ENCODE measurements at regions not wholly inside any gene's neighbourhood (a gene's known extent, or its start where the extent isn't known, plus 50 kb on each side); places are given as distances from the start of the nearest gene placed in this dataset.
"Not testable (repeated sequence)": the region's sequence is repeated elsewhere in the genome, so short reads cannot be mapped to it uniquely, and the experiment has no call there.

DNA sequence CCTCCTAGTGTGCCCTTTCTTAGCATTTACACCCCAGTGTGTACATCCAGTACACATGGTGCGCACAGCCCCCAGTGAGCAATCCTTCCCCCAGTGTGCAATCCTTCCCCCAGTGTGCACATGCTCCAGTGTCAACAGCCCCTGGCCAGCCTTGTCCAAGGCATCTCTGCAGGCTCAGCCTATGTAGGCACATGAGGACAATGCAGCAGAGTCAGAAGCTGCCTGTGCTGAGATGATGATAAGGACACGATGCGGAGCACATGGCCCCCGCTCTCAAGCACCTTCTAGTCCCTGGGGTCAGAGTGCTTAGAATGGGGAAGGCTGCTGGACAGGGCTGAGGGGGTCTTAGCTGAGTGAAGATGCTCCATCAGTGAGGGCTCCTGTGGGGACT is 69.8 kb downstream of the GADD45G start:
- DNase-seq = no peak

DNA sequence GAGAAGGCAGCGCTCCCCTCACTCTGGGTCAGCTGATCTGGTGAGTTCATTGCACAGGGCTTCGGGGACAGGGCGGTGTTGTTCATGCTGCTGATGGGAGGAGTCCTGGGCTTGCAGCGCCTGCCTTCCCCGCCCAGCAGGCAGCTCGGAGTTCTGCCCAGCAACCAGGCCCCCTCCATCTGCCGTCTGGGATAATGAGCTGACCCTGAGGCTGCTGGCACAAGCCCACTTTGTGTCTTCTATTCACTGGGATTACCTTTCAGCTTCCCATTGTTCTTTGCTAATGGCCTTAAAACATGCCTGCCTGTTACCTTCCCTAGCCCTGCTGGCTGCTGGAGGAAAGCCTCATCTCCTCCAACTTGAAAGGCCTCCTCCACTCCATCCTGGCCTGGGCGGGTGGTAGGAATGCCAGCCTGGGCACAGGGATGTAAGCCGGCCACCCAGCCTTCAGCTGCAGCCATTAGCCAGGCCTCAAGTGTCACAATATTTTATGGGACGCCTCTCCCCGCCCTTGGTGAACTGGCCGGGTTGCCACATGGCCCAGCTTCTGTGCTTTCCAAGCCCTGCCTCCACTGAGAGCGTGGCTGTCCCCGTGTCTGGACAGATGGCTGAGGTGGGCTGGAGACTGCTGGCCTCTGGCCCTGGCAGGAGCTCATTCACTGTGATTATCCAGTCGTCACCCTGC is 70.4 kb downstream of the GADD45G start:
- no peak for DNase-seq

DNA sequence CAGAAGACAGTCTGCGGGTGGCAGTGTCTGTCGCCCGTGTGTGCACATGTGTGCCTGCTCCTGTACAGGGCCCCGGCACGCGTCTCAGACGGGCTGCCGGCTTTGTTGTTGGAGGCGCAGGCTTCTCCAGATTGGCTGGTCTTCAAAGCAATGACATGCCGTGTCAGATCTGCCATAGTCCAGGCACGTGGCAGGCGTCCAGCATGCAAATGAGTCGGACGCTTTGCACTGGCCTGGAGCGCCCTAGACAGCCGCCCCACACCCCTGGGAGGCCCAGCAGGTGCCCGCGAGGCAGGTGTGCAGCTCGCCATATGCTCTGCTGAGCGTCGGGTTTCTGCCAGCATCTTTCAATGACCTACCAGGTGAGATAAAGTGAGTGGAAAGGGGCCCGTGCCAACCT is 71.5 kb downstream of the GADD45G start:
- no peak for DNase-seq

DNA sequence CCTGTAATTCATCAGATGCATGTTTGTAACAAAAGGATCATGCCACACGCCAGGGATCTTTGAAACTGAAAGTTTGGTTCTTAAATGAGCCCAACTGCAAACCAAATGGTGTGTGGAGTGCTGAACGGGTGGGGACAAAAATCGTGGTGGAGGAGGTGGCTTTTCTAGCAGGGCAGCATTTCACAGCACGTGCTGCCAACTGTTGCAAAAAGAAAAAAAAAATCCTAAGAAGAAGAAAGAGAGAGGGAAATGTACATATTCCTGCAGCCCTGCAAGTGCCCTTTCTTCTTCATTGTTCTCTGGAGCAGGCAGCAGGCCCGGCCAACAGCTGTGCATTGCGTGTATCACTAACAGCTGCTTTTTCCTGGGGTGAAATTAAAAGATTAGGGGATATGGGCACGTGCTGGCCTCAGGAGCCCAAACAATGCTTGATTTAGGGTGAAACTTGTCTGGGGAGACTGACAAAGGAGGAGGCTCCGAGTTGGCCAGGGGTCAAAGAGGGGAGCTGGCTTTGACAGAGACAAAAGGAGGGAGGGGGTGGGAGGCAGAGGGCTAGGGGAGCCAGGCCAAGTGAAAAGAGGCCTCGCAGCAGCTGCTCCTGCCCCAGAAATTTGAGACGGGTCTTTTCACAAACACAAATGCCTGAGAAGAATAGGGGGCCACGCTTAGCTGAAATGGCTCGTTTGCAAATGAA is 73.0 kb downstream of the GADD45G start:
- no peak for DNase-seq

DNA sequence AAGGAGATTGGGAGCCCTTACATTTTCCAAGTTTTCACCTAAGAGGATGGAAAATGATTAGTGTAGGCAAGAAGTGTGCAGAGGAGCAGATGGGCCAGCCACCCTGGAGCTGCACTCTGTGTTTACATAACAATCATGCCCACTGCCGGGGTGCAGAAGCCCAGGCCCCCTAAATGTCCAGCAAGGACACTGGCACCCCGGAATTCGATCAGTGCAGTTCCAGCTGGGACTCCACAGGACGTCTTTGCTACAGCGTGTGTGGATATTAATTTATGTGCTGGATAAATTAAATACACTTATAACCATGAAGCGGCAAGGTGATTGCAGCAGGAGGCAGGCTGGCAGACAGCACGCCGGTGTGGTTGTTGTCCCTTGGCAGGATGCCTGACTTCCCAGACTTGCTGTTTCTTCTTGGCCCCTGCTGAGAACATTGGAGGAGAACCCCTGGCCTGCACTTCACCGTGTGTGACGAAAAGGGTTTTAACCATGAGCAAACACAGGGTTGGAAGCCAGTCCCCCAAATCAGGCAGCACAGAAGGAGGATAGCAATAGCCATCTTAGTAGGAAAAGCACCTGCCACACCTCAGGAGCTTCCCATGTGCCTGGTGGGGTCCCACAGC is 73.7 kb downstream of the GADD45G start:
- no peak for DNase-seq

DNA sequence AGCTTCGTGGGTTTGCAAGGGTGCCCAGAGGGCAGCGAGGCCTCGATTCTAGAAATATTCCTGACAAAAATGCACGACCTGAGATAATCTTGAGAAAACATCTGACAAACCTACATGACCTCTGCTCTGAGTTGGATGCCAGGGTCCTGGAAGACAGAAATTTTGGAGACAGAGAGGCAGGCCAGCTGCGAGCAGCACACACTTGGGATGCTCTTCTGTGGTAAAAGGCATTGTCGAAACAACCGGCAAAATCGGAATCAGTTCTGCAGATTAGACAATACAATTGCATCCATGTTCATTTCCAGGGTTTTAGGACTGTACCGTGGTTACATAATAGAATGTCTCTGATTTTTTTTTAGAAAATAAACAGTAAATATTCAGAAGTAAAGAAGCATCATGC is 74.2 kb downstream of the GADD45G start:
- no peak for DNase-seq

DNA sequence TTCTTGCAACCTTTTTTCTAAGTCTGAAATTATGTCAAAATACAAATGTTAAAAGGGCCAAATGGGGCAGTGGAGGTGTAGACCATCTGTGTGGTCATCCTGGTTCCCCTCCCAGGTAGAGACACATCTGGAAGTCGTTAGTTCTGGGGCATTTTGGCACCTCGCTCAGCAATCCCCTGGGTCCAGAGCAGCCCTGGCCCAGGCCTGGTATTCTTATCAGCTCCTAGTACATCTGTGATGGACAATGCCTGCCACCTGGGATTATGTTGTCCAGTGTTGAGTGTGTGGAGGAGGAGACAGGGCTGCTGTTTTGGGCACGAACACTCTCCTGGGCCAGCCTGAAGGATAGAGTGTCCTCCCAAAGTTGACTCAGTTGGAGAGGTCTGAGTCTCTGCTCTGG is 74.8 kb downstream of the GADD45G start:
- no peak for DNase-seq

DNA sequence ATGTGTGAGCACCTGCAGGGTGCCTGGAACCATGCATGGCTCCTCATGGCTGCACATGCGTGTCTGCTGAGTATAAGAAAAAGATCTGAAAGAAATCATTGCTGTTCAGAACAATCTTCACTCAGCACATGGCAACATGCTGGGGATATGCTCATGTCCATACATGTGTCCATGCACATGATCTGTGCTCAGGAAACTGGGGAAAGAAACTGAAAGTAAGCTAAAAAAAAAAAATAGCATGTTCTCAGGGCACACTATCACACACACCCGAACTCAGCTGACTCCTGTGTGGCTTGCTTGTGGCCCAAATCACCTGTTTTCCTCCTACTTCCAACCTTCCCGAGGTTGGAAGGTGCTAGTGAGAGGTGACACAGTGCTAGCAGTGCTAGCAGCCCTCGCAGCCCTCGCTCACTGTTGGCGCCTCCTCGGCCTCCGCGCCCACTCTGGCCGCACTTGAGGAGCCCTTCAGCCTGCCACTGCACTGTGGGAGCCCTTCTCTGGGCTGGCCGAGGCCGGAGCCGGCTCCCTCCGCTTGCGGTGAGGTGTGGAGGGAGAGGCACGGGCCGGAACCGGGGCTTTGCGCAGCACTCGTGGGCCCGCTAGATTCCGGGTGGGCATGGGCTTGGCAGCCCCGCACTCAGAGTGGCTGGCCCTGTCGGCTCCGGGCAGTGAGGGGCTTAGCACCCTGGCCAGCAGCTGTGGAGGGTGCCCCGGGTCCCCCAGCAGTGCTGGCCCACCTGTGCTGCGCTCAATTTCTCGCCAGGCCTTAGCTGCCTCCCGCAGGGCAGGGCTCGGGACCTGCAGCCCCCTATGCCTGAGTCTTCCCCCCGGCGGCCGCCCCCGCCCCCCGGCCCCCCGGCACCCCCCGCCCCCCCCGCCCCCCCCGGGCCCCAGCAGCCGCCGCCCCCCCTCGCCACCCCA is 76.0 kb downstream of the GADD45G start:
- no peak for DNase-seq

DNA sequence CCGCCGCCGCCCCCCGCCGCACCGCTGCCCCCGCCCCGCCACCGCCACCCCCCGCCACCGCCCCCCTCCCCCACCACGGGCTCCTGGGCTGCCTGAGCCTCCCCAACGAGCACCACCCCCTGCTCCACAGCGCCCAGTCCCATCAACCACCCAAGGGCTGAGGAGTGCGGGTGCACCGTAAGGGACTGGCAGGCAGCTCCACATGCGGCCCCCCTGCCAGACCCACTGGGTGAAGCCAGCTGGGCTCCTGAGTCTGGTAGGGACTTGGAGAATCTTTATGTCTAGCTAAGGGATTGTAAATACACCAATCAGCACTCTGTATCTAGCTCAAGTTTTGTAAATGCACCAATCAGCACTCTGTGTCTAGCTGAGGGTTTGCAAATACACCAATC is 76.7 kb downstream of the GADD45G start:
- DNase-seq = not testable (repeated sequence)

DNA sequence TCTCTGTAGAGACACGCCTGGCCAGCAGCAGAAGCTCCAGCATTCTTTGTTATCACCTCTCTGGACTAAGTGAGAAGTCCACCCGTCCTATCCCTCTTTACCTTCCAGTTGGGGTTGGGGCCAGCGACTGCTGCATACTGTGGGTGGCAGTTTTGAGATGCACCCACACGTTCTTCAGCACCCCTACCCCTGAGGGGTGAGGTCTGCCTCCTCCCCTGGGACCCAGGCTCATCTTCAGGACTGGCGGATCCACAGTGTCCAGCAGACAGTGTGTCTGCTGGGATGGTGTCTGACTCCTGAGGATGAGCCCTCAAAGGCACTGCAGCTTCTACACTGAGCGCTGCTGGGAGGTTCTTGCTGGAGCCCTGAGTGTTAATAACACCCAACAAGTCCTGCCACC is 78.8 kb downstream of the GADD45G start:
- DNase-seq = no peak

DNA sequence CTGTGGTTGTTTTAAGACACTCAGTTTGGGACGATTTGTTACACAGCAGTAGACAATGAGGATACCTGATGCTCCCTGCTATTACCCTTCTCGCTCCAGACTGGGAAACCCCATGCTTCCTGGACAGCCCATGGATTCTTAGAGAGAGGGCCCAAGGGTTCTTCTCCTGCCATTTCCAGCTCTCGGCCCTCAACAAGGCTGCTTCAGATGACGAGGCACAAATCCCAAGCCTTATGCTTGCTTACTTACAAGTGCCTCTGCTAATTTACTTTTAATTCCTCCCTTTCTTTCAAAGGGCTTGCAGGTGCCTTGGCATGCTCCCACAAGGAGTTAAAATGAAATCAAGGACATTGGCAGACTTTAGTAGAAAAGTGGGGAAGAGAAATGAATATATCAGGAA is 79.4 kb downstream of the GADD45G start:
- DNase-seq = no peak

DNA sequence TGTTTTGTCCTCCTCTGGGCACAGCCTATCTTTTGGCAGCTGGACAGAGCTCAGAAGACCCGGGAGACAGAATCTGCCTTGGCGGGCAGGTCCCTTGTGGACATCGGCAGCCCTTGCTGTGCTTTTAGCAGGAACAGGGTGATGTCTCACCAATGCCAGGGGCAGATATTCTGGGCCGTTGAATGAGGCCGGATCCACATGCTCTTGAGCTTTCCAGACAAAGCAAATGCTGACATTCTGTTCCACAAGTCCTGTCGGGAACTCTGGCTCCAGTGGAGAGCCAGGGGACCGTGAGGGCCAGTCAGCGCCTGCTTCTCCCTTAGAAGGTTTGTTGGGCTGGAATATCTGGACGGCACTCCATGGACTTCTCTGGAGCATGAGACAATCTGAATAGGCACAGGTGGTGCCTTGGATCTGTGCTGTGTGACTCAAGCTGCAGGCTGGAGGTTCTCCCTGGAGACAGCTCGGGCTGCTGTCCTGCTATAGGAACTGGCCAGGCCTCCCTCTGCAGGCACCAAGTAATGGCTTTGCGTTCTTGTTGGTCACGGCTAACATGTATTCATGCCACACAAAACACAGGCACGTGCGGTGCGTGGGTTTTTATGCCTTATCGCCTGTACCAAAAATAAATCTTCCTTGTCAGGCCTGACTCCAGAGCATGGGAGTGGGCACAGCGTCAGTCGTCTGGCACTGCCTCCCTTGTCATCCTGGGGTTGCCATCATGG is 80.3 kb downstream of the GADD45G start:
- DNase-seq = no peak

DNA sequence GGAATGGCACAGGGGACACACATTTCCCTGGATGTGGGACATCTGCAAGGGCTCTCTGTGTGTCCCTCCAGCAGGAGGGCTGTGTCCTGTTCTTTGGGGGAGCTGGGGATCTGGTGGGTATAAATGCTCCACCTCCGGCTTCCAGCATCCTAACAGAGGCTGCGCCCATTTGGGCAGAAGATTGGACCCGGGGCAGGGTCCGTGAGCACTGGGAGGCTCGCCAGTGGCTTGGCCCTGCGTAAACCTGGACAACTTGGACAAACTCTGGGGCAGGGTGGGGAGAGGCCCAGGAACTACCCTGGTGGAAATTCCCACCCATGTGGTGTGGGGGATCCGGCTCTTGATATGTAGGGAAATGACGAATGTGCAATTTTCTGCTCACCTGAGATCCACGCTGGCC is 80.9 kb downstream of the GADD45G start:
- DNase-seq = no peak

DNA sequence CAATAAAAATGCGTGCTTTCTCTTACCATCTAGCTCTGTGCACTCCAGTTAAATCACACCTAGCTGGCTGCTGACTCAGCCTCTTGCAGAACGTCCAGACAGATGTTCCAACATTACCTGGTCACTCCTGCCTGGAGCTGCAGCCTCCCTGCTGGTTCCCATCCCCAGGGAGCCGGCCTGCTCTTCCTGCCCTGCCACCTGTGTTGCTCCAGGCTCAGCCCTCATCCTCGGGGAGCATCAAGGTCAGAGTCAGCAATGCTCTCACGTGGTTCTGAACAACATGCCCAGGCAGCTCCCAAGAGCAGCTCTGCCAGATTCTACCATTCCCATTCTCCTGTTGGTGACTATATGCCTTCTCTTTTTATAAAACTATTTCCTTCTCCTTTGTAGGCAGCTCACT is 81.3 kb downstream of the GADD45G start:
- DNase-seq = no peak

DNA sequence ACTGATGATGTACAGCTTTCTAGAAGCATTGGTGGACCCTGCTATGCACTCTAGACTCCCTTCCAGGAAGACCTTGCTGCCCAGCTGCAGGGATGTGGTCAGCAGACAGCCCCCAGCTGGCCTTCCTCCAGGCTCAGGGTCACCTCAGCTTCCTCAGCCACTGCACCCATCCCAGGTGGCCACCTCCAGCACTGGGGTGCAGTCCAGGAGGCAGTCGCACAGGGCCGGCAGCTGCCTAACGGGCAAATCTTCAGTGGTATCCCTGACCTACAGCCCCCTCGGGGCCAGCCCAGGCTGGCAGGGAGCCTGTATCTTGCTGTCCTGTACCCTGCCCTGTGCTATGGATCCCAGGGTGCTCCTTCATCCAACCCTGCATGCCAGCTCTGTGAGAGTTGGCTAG is 81.8 kb downstream of the GADD45G start:
- DNase-seq = no peak

DNA sequence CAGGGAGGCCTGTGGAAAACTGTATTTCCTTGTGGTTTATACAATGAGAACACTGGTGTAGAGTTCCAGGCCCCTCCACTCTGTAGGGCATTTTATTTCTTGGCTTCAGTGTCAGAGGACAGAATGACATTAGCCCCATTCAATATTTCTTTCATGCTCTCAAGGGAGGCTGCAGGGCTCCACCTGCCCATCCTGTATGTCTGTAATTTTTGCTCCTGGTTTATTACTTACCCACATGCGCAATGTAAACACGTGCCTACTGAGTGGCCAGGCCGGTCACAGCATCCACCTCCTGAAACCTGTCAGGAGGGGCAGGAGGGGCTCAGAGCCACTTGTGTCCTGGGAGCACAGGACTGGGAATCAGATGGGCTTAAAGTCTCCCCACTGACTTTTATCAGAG is 82.4 kb downstream of the GADD45G start:
- no peak for DNase-seq

DNA sequence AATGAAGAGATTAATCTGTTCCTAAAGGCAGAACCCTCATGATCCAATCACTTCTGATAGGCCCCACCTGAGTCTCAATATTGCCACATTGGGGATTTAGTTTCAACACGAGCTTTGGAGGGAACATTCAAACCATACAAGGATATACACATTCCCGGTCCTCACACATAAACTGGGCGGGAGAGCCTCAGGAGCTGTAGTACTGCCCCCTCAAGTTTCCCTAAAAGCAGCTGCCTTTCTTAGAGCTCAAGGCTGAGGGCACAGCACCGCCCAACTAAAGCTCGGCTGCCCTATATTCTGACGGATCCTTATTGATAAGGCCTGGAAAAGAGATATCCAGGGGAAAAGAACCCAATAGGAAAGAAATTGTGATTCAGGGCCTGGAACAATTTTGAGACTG is 83.0 kb downstream of the GADD45G start:
- no peak for DNase-seq

DNA sequence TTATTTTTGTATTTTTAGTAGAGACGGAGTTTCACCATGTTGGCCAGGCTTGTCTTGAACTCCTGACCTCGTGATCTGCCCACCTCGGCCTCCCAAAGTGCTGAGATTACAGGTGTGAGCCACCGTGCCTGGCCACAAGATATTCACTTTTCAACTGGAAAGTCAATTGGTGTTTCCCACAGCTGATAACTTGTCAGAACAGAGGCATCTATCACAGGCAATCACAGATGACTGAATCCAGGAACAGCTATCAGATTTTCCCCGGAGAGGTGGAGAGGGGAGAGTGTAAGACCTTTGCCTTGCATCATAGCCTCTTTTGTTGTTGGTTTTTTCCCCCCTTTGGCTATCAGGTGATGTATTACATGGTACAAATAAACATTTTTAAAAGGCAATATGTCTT is 84.5 kb downstream of the GADD45G start:
- DNase-seq = not testable (repeated sequence)

DNA sequence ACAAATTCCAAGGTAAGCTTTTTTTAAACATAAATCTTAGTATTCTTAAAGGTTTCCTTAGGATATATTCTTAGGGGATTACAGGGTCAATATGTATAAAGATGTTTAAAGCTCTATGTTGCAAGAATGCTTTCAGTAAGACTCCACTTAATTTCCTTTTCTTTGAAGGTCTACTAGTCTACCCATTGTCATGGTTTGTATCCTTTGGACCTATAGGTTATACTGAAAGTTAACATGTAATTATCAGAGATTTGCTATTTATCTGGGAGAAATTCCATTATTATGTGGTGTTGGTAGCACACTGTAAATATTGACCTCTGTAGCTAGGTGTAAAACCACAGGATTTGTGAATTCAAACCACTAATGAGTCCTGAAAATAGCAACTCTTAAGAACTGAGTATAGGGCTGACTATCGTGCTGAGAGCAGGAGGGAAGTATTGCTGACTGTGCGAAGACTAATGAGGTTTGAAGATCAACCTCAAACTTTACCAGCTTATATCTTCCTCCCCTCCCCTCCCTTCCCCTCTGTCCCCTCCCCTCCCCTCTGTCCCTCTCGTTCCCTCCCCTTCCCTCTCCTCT is 85.6 kb downstream of the GADD45G start:
- no peak for DNase-seq

DNA sequence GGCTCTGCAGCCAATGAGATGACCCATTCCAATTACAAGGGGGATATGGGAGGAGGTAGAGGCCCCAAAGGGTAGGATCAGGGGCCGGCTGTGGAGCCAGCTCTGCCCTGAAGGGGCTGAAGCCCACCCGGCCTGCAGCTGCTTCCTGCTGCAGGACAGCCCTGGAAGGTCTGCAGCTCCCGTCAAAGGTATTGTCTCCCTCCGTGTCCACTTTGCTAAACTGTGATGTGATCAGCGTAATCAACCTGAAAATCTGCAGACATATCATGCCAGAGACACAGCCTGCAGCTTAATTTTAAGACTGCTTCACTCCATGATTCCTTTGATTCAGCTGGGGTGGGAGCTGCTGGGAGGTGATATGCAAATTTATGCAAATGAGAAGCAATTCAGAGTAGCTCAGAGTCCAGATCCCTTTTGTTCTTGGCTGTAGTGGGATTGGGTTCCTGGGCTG is 90.7 kb downstream of the GADD45G start:
- no peak for DNase-seq

DNA sequence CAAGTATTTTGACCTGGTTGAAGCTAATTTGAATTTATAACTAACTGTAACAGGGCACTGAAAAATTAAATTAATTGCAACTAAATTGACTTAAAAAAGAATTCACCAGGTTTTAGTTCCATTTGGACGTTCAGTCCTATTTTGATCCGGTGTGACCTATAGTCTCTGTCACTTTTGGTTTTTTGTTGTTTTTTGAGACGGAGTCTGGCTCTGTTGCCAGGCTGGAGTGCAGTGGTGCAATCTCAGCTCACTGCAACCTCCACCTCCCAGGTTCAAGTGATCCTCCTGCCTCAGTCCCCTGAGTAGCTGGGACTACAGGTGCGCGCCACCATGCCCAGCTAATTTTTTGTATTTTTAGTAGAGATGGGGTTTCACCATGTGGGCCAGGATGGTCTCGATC is 91.2 kb downstream of the GADD45G start:
- not testable (repeated sequence) for DNase-seq

DNA sequence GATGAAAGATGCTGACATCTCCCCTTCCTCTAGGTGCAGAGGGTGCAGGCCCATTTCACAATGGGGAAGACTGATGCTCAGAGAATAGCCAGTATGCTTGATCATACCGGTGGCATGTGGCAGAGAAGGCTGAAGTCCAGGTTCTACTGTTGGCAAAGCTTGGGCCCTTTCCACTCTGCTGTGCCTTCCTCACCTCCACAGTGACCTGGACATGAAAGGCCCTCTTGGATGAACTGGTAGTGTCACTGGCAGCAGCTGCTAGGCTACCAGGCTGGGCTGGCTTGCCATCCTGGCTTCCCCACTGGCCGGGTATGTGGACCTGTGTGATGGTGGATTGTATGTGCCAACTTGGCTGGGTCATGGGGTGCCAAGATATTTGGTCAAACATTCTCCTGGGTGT is 92.0 kb downstream of the GADD45G start:
- DNase-seq = no peak

All from fibroblast of upper back skin (primary cell).